Stimulated activated CD8-positive, alpha-beta memory T cell treated with anti-CD3 and anti-CD28 coated beads, Interleukin-12 subunit alpha, Interleukin-12 subunit beta, amount 100 ng/mL, for 1 hour (primary cell): ENCODE measurements at regions not wholly inside any gene's neighbourhood (a gene's known extent, or its start where the extent isn't known, plus 50 kb on each side); places are given as distances from the start of the nearest gene placed in this dataset.
"Not testable (repeated sequence)": the region's sequence is repeated elsewhere in the genome, so short reads cannot be mapped to it uniquely, and the experiment has no call there.

Experiments
- DNase-seq: peaks from one replicate; pipeline ENCODE4 v3.0.0-alpha.2; 2020; ENCODE audit warnings: low read depth

DNA sequence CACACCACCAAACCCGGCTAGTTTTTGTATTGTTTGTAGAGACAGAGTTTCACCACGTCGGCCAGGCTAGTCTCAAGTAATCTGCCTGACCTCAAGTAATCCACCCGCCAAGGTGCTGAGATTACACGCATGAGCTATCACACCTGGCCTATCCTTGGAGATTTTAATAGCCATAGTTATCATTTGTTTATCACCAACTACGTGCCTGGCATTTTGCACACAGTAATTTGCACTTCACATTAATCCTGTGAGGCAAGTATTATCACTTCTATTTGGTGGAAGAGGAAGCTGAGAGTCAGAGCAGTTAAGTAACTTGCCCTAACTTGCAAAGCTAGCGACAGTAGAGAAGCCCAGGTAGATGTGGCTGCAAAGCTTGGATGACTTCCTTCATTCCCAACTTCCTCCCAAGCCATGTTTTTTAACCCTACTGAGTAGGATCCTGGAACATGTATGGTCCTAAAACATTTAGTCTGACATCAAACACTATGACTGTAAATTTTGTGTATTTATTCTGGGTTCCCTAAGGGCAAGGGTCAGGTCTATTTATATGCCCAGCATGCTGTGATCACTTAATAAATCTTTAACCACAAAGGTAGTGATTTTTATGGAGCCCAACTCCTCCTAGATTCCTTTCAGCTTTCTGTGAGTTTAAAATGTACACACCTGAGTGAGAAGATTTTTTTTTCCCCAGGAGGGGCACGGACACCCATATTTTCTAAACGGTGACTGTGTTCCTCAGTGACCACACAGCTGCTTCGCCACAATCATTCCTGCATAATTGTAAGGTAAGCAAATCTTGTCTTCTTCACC, 100.2 kb upstream of the RAI14 start:
- no peak for DNase-seq

DNA sequence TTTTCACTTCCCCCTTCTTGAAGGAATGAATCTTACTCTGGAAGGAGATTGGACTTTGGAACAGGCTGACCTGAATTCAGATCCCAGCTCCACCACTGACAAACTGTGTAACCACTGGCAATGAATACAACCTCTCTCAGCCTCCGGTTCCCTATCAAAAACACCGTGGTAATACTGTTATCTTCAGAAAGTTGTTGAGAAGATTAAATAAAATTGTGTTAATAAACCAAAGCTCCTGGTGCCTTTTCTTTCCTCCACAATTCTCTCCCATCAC, 99.7 kb upstream of the RAI14 start:
- DNase-seq = no peak

DNA sequence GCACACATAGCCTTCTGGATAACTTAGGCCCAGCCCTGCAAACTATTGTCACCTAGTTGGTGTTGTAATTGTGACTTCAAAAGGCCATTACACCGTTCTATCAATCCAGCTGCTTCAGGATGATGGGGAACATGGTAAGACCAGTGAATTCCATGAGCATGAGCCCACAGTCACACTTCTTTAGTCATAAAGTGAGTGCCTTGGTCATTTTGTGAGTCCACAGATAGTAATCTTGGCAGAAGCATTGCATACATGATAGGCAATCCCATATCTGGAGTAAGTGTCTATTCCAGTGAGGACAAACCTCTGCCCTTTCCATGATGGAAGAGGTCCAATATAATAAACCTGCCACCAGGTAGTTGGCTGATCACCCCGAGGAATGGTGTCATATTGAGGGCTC, 94.5 kb upstream of the RAI14 start:
- DNase-seq = not testable (repeated sequence)

DNA sequence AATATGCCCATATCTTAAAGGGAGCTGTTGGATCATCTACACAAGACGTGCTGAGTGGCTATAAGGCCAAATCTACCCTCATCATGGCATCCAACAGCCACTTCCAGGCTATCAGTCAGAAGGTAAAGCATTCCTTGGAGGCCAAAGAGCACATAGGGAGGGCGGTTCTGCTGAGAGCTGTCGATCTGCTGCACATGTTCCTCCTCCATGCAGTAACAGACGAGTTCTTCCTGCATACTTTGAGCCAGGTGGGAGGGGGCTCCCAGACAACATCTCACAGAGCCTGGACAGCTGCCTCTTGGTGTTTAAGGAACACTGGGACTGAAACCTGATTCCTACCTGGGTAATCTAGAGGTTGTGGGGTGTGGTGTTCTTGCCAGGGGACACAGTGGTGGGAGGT, 93.3 kb upstream of the RAI14 start:
- no peak for DNase-seq

DNA sequence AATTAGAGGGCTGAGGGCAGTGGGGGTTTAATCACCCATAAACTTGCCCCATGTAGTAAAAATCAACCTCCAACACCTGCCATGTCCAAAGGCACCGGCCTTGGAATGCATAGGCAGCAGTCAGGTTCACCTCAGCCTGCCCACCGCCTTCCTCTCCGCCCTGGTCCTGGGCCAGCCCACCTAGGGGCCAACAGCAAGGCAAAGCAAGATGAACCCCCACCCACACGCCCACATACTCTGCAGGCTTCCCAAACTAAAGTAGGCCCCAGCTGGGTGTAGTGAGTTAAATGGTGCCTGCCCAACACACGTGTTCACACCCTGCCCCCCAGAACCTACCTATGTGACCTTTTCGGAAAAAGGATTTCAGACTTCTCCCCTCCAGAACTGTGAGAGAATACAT, 92.9 kb upstream of the RAI14 start:
- no peak for DNase-seq

DNA sequence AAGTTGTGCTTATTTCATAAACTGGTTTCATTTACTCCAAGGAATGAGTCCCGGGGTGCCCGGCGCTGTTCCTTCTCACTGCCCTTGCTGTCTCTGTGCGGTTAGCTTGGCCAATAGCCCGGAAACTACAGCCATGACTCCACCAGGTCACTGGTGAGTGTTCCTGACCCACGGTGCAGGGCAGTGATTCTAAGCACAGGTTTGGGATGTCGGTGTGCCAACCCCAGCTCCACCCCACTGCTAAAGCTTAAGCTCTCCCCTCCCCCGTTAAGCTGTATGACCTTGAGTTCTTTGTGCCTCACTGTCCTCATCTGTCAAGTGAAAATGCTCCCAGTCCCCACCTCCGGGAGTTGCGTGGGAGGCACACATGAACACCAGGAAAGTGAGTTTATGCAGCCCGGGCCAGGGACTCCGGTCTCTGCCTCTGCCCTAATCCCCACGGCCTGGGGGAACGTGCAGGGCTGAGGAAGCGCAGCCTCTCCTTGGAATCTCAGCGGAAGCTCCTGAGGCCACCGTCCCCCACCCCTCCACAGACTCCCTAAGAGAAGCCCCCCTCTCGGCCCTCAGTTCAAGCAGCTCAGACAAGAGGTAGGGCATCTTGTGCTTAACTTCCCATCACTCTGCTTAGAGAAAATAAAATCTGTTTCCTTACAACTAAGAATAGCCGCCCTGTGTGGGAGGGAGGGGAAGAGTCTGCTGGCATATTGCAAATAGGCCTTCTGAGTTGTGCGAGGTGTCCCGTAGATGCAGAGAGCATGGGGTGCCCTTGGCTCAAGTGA, 92.0 kb upstream of the RAI14 start:
- DNase-seq = no peak

DNA sequence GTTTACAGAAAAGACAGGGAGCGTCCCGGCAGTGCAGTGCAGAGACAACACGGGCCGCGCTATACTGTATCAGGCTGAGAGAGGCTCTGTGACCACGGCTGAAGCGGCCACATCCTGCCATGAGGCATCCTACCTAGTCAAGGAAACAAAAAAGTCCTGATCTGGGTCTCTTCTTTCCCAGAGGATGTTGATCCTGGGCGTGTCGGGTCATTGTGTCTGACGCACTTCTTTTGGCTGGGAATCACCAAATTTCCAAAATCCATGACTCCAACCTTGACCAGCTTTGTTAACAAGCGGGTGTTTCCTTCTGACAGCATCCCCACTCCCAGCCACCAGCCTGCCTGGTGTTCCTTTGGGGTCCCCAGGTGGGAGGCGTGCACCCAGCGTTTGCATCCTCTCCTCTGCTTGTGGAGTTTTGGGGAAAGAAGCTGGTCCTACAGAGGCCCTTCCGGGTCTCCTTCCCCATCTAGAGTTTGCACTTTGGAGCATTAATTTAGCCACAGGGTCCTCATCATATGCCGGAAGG, 91.4 kb upstream of the RAI14 start:
- no peak for DNase-seq

DNA sequence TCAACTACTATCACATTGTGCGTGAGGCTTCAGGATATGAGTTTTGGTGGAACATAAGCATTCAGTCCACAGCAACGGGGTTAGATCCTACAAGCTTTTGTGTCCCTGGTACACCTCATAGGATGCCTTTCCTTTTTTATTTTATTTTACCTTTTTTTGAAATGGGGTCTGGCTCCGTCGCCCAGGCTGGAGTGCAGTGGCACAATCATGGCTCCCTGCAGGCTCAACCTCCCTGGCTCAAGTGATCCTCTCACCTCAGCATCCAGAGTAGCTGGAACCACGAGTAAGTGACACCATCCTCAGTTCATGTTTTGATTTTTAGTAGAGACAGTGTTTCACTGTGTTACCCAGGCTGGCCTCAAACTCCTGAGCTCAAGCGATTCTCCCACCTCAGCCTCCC, 86.0 kb upstream of the RAI14 start:
- no peak for DNase-seq

DNA sequence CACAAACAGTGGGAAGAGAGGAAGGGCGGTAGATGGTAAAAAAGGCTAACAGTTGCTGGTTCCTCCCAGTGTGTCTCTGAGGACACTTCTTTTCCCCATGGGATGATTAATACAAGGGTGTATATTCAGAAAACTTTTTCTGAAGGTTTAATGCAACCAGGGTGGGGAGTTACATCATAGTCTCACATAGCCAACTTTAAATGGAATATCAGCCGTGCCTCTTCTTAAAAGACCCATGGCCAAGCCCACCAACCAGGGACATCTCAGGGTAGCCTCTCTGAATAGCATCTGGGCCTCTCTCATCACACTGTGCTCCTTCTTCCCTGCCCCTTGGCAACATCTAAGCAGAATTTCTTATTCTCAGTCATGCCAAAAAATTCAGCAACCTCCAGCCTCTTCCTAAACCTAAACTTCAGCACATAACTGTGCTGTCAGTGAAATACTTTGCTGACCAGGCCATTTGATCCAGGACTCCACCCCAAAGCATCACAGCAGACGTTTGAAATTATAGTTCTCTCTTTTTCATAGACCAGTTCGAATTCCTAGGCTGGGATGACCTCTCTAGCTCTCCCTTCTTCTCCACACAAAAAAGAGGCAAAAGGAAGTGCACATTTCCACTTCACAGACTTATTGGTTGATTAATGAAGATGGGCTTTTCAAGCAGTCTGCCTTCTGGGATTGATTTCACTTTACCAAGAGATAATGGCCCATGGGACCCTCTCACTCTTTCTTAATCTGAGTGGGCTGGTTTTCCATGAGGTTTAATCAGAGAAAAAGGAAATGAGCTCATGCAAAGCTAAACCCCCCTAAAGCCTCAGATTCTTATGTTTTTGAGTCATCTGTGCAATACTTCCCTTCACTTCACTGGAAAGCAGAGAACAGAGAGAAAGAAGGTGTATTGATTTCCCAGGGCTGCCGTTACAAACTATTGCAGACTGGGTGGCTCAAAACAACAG, 85.1 kb upstream of the RAI14 start:
- no peak for DNase-seq

DNA sequence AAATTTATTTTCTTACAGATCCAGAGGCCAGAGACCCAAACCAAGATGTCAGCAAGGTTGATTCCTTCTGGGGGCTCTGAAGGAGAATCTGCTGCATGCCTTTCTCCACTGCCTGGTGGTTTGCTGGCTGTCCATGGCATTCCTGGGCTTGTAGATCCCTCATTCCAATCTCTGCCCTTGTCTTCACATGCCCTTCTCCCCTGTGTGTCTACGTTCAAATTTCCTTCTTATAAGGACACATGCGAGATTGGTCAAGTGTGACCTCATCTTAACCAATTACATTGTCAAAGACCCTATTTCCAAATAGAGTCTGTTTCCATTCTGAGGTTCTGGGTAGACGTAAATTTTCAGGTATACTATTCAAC, 84.5 kb upstream of the RAI14 start:
- no peak for DNase-seq

DNA sequence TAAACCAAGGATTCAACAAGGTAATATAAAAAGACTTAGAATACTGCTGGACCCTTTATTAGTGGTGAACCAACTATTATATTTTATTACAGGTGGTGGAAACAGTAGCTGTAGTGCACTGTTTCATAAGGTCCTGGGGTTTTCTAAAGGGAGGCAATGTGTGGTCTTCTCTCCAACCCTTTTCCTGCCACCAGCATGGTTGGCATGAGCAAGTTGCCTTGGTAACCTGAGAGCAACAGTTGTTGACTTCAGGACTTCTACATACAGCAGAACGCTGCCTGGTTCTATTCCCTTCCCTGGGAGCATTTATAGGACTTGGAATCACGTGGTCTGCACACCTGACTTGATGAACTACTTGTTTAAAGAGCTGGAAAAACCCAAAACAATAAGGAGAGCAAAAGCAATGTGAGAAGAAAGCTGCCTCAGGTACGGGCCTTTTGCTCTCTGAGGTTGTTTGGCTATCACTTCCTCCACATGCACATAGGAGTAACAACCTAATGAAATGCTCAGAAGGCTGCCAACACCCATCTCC, 81.1 kb upstream of the RAI14 start:
- DNase-seq = no peak

DNA sequence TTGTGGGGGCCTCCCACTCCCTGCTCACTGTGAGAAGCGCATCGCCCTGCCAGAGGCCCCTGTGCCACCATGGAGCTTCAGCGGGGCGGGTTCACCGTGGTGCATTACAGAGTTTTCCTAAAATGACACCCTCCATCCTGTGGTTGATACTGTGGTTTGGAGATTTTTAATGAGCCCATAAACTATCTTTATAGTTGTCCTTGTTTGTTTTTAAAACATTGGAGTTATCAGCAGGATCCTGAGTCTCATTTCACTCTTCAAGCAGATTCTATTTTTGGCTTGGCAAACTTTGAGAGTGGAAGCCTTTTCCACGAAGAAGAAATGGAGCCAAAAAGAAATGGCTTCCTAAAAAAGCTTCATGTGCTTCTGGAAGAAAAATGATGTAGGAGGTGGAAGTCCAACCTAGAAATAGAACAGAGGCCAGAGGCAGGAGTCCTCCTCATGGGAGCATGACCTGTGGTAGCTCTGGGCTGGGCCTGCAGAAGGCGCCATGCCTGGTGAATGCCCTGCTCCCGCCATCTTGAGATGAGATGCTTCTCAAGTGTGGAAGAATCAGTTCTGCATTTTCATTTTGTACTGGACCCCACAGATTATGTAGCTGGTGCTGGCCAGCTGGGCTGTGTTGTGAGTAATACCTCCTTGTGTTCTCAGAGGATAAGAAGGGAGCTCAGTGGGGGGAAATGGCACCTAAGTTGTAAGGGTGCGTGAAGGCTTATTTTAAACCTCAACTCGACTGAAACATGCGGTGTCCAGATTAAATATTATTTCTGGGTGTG, 79.0 kb upstream of the RAI14 start:
- no peak for DNase-seq

DNA sequence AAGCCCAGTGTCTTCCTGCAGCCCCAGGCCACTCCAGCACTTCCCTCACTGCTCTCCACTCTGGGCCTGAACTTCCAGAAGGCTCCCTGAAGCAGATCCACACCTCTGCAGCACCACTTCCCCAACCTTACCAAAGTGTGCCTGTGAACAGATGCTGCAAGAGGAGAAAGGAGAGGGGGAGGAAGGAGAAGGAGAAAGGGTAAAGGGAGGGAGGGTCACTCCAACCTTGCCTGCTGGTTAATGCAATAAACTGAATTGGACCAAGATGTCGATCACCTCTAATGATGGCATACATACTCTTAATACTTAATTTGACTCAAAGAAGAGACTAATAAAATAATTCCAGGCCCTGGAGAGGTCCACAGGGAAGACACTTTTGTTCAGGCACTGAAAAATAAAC, 77.2 kb upstream of the RAI14 start:
- DNase-seq = no peak

DNA sequence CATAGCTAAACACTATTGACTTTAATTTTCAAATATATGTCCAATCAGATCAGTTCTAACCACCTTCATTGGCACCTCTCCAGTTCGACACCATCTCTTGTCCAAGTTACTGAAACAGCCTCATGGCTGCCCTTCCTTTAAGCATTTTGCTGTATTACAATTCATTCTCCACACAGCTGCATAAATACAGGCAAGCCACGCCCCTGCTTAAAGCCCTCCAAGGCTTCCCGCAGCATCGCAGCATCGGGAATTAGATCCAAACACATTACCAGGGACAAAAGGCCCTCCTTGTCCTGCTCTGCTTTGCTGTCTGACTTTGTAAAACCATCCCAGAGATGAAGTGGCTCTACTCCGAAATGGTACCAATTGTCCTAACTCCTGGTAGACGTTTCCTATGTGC, 75.1 kb upstream of the RAI14 start:
- no peak for DNase-seq

DNA sequence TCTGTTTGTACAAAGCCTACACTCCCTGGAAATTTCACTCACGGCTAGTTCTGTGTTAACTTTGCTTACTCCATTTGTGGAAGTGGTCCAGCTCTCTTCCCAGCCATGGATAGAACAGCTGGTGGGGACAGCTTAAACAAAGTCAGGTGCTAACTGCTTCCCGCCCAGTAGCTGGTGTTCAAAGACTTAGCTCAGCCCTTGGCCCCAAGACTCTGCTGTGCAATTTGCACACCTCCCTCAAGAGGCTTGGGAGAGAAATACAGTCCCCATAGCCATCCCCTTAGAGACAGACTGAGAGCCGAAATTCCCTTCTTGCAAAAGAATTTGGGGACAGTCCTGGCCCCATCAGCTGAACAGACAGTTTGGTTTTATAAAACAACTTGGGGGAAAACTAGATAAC, 73.8 kb upstream of the RAI14 start:
- no peak for DNase-seq

DNA sequence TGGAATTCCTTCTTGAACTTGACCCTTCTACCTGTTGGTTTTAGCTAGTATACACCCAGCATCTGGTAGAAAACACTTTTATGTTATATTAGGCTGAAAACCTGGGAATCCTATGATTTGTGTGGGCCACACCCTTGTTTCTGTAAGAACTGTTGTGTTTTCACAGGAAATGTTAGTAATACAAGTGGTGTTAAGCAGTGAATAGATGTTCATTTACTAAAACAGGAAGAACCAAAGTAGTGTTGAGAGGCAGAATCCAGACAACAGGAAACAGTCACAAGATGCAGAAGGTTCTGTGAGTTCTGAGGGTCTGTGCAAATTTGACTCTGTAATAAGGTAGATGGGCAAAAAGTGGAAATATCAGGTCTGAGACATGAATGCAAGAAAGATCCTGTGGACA, 73.0 kb upstream of the RAI14 start:
- no peak for DNase-seq

DNA sequence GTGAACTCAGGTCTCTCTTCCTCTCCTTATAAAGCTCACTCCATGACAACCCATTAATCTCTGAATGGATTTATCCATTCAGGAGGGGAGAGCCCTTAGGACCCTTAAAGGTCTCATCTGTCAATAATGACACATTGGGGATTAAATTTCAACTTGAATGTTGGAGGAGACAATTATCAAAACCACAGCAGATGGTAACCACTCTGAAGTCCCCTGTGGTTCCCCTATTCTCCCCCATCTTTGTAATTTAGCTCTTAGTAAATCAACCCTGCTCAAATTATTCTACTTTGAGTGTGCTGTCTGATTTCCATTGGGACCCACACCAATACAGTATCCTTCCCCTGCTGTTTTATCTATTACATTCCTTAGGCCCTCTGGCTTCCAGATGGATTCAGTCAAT, 72.0 kb upstream of the RAI14 start:
- DNase-seq = no peak

DNA sequence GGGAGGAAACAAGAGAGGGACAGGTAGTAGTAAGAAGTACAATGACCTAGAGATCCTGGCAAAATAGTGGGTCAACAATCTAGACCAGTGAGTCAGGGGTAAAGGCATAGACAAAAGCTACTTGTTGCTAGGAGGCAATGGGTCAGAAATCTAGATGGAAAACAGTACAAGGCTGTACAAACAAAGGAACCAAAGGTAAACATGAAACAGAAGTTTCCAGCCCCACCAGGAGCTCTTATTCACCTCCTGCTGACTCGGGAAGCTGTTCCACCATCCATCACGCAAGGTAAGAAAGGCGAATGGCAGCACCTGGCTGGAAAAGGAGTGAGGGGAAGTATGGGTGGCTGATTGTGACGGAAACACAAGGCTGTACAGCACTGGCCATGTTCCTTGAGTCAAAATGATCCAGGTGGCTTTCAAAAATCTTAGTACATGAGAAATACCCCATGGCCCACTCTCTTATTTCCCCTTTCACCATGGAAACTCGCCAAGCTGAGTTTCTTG, 70.5 kb upstream of the RAI14 start:
- no peak for DNase-seq

DNA sequence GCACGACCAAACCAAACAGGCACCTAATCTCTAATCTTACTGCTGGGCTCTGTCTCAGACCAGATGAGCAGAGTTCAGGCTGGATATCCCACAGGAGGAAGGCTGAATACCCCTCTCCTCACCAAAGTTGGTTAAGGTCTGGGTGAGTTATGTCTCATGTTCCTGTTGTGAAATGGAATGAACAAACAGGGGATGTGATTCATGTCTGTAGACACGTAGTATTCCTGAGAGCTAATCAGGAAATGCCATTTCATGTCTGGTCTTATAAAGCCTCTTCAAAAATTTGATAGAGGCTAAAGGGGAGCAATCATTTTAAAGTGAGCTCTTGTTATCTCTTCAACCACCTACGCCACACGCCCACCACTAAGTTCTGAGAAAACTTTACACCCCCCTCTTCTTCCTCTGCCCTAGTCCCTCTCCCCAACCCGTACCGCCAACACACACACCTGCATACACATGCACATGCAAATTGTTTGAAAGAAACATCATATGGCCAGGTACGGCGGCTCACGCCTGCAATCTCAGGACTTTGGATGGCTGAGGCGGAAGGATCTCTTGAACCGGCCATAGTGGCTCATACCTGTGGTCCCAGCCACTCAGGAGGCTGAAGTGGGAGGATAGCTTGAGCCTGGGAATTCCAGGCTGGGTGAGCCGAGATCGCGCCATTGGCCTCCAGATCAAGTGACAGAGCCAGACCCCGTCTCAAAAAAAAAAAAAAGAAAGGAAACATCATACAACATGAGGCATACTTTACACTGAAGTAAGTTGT, 69.8 kb upstream of the RAI14 start:
- DNase-seq = no peak
